HepG2 (cell line): ENCODE measurements at regions not wholly inside any gene's neighbourhood (a gene's known extent, or its start where the extent isn't known, plus 50 kb on each side); places are given as distances from the start of the nearest gene placed in this dataset.

Experiments used
- EZH2 ChIP-seq: conservative IDR thresholded peaks from 2 replicates; pipeline ENCODE4 v1.6.1; 2012; ENCODE audit warnings: mild to moderate bottlenecking, low read depth, low read length, moderate library complexity
- NR3C1 ChIP-seq: sonication (generic); formaldehyde crosslinking; IDR thresholded peaks from 2 replicates; pipeline ENCODE4 v1.4.0; 2020; ENCODE audit warnings: missing genetic modification reagents
- SP2 ChIP-seq: sonication (generic); formaldehyde crosslinking; IDR thresholded peaks from 2 replicates; pipeline ENCODE4 v1.5.1; 2020; ENCODE audit warnings: mild to moderate bottlenecking, missing genetic modification reagents
- TF ChIP-seq, protein P1 (sequence below): sonication (generic); formaldehyde crosslinking; IDR thresholded peaks from 2 replicates; pipeline ENCODE4 v1.4.0; 2020; ENCODE audit warnings: missing genetic modification reagents, borderline replicate concordance
- TF ChIP-seq, protein P2 (sequence below): sonication (generic); formaldehyde crosslinking; IDR thresholded peaks from 2 replicates; pipeline ENCODE4 v1.4.0; 2020; ENCODE audit warnings: missing genetic modification reagents
- TF ChIP-seq, protein P3 (sequence below): sonication (generic); formaldehyde crosslinking; IDR thresholded peaks from 2 replicates; pipeline ENCODE4 v1.4.0; 2020; ENCODE audit warnings: missing genetic modification reagents

DNA sequence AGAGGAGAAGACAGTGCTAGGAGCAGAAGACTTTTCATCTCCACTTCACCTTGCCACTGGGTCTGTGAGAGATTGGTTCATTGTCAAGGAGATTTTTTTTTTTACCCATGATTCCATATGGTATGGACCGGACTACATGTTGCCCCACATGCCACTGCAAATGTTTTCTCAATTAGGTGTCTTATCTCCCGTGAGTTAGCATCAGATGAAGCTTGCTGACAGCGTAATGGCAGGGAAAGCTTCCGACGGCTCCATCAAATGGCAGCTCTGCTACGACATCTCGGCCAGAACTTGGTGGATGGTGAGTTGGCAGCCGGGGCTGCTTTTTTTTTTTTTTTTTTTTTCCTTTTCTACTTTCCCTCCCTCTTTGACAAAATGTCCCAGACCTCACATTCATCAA is 217.2 kb upstream of the NFIA start:
- TF ChIP-seq, protein P1, sequence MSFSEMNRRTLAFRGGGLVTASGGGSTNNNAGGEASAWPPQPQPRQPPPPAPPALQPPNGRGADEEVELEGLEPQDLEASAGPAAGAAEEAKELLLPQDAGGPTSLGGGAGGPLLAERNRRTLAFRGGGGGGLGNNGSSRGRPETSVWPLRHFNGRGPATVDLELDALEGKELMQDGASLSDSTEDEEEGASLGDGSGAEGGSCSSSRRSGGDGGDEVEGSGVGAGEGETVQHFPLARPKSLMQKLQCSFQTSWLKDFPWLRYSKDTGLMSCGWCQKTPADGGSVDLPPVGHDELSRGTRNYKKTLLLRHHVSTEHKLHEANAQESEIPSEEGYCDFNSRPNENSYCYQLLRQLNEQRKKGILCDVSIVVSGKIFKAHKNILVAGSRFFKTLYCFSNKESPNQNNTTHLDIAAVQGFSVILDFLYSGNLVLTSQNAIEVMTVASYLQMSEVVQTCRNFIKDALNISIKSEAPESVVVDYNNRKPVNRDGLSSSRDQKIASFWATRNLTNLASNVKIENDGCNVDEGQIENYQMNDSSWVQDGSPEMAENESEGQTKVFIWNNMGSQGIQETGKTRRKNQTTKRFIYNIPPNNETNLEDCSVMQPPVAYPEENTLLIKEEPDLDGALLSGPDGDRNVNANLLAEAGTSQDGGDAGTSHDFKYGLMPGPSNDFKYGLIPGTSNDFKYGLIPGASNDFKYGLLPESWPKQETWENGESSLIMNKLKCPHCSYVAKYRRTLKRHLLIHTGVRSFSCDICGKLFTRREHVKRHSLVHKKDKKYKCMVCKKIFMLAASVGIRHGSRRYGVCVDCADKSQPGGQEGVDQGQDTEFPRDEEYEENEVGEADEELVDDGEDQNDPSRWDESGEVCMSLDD = no peak
- TF ChIP-seq SP2 (no peak), EZH2 (no peak), NR3C1 (CRISPR knock-in tag) (no peak)
- TF ChIP-seq, protein P2, sequence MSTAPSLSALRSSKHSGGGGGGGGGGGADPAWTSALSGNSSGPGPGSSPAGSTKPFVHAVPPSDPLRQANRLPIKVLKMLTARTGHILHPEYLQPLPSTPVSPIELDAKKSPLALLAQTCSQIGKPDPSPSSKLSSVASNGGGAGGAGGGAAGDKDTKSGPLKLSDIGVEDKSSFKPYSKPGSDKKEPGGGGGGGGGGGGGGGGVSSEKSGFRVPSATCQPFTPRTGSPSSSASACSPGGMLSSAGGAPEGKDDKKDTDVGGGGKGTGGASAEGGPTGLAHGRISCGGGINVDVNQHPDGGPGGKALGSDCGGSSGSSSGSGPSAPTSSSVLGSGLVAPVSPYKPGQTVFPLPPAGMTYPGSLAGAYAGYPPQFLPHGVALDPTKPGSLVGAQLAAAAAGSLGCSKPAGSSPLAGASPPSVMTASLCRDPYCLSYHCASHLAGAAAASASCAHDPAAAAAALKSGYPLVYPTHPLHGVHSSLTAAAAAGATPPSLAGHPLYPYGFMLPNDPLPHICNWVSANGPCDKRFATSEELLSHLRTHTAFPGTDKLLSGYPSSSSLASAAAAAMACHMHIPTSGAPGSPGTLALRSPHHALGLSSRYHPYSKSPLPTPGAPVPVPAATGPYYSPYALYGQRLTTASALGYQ (CRISPR knock-in tag) = no peak
- TF ChIP-seq, protein P3, sequence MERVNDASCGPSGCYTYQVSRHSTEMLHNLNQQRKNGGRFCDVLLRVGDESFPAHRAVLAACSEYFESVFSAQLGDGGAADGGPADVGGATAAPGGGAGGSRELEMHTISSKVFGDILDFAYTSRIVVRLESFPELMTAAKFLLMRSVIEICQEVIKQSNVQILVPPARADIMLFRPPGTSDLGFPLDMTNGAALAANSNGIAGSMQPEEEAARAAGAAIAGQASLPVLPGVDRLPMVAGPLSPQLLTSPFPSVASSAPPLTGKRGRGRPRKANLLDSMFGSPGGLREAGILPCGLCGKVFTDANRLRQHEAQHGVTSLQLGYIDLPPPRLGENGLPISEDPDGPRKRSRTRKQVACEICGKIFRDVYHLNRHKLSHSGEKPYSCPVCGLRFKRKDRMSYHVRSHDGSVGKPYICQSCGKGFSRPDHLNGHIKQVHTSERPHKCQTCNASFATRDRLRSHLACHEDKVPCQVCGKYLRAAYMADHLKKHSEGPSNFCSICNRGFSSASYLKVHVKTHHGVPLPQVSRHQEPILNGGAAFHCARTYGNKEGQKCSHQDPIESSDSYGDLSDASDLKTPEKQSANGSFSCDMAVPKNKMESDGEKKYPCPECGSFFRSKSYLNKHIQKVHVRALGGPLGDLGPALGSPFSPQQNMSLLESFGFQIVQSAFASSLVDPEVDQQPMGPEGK (CRISPR knock-in tag) = no peak
